GM12865 (cell line): ENCODE measurements at regions not wholly inside any gene's neighbourhood (a gene's known extent, or its start where the extent isn't known, plus 50 kb on each side); places are given as distances from the start of the nearest gene placed in this dataset.

Source experiments
- DNase-seq: peaks from one replicate; pipeline ENCODE4 v3.0.0; 2010; ENCODE audit warnings: low read depth
- H3K4me3 ChIP-seq: 2 replicates; pipeline ENCODE4 v1.5.1; 2011; ENCODE audit warnings: mild to moderate bottlenecking, low read depth, low read length, control low read depth
- CTCF ChIP-seq: IDR thresholded peaks from 2 replicates; pipeline ENCODE4 v1.5.1; 2011; ENCODE audit warnings: low read length, control low read depth, low read depth, inconsistent platforms; ENCODE audit not compliant: insufficient read depth; ENCODE audit errors: missing control alignments

- no peak for DNase-seq
- no peak for TF ChIP-seq CTCF
- no peak overlapping the region for H3K4me3 ChIP-seq
Measured at GRCh38 chr2:239750929-239751678, 274.0 kb downstream of the NDUFA10 start.

DNA sequence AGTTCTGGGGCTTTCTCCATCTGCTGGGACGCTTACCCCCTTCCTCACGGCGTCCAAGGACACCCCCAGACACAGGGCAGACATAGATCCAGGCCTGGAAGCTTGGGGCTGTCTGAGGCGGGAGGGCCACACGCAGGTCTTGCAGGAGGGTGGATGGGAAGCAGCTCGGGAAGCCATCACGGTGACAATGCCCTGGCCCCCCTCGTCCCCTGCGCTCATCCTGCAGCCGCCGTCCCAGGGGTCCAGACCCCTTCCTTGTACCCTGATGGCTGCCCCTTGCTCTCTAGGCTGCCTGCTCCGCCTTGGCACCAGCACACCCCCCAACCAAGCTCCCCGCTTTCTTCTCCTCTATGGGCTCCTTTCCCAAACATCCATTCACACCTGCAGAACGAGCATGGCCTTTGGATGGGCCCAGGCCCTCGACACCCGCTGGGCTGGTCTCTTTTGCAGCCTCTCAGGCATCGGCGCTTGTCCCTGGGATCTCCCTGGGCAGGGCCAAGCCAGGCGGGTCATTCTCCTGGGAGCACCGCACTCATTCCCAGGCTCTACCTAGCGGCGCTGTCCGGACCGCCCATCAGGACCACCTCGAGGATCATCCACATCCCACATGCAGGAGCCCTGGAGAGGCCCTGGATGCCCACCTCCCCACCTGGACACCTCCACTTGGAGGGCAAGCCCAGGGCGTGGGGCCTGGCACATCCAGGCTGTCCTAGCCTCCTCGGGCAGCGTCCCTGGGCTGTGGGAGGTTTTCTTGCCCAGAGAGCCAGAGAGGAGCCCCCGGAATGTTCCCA, 274.9 kb downstream of the NDUFA10 start:
- TF ChIP-seq CTCF: no peak
- H3K4me3 ChIP-seq: no peak overlapping the region
- DNase-seq: no peak

GRCh38 chr2:239749272-239749873, 275.8 kb downstream of the NDUFA10 start:
- no peak overlapping the region for H3K4me3 ChIP-seq
- no peak for DNase-seq
- TF ChIP-seq CTCF: no peak

DNA sequence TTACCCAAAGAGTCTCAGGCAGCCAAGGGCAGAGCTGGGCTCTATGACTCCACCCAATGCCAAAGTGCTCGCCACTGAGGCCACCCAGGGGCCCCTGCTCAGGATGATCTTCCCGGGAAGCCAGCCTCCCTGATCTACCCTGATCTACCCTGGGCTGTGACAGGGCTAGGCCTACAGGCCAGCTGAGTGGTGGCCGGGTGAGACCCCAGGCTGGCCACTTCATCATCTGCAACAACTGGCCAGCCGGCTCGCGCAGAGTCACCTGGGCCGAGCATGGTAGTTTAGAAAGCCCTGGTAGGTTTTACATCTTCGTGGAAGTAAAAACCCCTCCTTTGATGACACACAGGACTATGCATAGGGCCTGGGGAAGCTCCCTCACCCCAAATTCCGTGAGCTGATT, 276.3 kb downstream of the NDUFA10 start:
- TF ChIP-seq CTCF: no peak
- H3K4me3 ChIP-seq: no peak overlapping the region
- no peak for DNase-seq

DNA sequence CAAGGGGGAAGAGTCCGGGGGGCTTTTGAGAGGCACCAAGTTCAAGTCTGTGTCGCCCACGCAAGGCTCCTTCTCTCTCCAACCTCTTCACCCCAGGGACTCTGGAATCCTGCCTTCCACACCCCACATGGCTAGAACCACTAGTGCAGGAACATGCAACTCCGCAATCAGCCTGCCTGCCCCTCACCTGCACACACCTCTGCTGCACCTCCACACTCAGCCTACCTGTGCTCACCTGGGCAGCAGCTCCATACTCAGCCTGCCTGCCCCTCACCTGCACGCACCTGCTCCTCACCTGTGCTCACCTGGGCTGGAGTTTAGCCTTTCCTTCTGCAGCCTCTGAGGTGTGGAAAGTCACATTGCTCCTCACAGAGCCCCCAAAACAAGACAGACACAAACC, 277.4 kb downstream of the NDUFA10 start:
- TF ChIP-seq CTCF: no peak
- no peak for DNase-seq
- H3K4me3 ChIP-seq: no peak overlapping the region

- no peak for DNase-seq
- H3K4me3 ChIP-seq: no peak overlapping the region
- no peak for TF ChIP-seq CTCF
Measured at GRCh38 chr2:239747274-239747673, 277.9 kb downstream of the NDUFA10 start.
